ENCODE measurements at regions not wholly inside any gene's neighbourhood (a gene's known extent, or its start where the extent isn't known, plus 50 kb on each side); places are given as distances from the start of the nearest gene placed in this dataset.

- TF ChIP-seq POLR2A (IDR thresholded peaks at IDR 0.05) (no peak), CTCF (IDR thresholded peaks at IDR 0.05) (no peak)
Observed at GRCh38 chr4:12519426-12519825, 964.7 kb downstream of the RAB28 start.

Data from heart left ventricle (tissue), 13 donors.